ENCODE measurements at regions not wholly inside any gene's neighbourhood (a gene's known extent, or its start where the extent isn't known, plus 50 kb on each side); places are given as distances from the start of the nearest gene placed in this dataset.

DNA sequence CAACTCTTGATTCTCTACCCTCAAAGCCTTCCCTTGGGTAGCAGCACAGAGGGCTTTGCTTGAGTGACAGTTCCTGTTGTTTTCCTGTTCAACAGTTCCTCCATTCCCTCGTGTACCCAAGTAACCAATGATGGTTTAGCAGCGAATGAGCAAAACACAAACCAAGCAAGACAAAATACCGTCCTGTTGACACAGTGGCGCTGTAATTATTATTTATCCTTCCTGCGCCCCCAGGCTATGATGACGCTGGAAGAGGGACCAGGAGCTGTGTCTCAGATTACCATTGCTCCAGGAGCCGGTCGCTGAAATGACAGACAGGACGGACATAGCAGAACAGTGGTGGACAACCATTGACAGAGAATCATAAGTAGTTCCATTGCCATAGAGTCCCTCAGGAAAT lies 154.8 kb downstream of the GADD45G start:
- DNase-seq = peak in 1 of 10 donors; percentile 8
- intact Hi-C loops (cut with DNase I) = no loop called here

DNA sequence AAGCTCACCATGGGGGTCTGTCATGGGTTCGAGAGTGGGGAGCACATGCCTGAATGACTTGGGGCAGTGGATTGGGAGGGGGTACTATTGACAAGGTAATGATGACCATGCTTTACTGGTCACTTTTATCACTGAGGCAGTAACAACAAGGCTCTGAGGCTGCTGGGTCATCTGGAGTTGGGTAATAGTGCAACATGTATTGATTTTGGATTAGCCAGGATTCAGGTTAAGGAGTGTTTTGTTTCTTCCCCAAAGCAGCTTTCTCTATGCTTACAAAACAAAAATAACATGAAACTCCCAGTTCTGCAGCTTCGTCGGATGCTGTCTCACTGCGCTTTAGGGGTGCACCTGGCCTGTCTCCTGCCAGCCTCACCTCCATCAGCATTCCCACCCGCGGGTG lies 155.3 kb downstream of the GADD45G start:
- intact Hi-C loops (cut with DNase I) = no loop called here
- DNase-seq = peak in 1 of 10 donors; percentile 40

DNA sequence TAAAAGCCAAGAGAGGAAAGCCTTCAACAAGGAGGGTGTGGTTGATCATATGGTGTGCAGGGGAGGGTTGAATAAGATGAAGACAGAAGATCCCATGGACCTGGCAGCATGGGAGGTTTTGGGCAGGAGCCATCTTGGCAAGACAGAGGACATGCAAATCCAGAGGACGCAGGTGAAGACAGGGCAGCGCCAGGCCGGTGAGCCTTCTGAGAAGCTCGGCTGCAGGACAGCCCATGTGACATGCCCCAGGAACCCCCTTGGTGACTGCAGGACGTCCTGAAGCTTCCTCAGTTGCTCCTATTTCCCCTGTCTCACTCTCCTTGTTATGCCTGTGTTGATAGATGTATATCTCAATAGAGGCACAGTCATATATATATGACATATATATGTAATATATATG lies 159.4 kb downstream of the GADD45G start:
- peak in 1 of 10 donors; percentile 59 for DNase-seq
- intact Hi-C loops (cut with DNase I) = no loop called here

DNA sequence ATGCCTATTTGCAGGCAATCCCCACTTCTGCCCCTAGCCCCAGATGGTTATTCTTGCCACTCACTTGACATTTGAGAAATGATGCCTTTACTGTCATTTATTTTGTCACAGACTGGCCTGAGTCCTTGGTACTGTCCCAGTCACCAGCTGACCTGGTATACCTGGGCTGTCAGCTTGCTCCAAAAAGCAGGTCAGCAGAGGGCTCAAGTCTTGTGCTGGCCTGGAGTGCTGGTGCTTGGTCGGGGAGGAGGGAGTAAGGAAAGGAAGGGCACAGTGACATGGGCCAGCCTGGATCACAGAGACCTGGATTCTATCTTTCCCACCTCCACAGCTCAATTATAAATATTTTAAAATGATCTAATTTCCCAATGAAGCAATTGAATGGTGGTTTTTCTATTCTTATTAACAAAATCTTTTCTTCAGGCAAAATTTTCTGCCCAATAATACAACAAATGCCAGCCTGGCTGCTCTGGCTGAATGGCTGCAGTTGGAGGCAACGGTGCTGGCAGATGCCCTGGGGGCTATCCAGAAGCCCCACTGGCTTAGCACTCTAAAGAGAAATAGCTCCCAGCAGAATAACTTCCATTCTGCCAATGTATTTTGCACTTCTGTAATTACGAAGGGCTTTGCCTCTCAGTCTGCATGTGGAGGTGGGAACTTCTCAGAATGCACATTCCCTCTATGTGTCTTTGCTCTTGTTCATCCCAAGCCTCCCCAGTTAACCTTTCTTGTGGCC lies 160.6 kb downstream of the GADD45G start:
- DNase-seq = peak in 1 of 10 donors; percentile 42
- intact Hi-C loops (cut with DNase I) = no loop called here

DNA sequence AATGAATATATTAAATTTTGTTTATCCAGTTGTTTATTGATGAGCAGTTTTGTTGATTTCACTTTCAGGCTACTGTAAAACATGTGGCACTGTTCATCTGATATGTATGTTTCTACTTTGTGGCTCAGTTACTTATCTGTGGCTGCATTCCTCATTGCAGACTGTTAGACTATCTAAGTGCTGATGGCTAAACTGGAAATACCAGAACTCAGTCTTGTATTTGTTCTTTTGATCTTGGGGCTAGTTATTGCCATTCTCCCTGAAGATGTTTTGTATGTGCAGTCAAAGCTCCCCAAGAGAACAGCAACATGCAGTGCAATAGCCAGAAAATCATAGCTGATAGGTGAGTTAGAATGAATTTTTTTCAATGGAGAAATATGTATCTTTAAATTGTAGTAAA lies 162.2 kb downstream of the GADD45G start:
- intact Hi-C loops (cut with DNase I) = no loop called here
- DNase-seq = no peak

DNA sequence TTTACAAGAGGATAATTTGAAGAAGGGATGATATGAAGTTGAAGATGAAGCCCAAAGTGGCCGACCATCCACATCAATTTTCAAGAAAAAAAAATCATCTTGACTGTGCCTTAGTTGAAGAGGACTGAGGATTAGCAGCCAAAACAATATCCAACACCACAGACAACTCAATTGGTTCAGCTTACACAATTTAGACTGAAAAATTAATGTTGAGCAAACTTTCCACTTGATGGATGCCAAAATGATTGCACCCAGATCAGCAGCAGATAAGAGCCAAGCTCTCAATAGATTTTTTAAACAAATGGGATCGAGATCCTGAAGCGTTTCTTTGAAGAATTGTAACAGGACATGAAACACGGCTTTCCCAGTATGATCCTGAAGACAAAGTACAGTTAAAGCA lies 163.2 kb downstream of the GADD45G start:
- DNase-seq = no peak
- intact Hi-C loops (cut with DNase I) = no loop called here

DNA sequence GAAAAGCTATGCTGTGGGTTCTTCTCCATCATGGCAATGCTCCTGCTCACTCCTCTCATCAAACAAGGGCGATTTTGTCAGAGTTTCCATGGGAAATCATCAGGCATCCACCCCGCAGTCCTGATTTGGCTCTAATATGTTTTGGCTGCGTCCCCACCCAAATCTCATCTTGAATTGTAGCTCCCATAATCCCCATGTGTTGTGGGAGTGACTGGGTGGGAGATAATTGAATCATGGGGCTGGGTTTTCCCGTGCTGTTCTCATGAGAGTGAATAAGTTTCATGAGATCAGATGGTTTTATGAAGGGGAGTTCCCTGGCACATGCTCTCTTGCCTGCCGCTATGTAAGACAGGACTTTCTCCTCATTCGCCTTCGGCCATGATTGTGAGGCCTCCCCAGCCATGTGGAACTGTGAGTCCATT lies 163.8 kb downstream of the GADD45G start:
- DNase-seq = peak in 1 of 10 donors; percentile 52
- intact Hi-C loops (cut with DNase I) = no loop called here

DNA sequence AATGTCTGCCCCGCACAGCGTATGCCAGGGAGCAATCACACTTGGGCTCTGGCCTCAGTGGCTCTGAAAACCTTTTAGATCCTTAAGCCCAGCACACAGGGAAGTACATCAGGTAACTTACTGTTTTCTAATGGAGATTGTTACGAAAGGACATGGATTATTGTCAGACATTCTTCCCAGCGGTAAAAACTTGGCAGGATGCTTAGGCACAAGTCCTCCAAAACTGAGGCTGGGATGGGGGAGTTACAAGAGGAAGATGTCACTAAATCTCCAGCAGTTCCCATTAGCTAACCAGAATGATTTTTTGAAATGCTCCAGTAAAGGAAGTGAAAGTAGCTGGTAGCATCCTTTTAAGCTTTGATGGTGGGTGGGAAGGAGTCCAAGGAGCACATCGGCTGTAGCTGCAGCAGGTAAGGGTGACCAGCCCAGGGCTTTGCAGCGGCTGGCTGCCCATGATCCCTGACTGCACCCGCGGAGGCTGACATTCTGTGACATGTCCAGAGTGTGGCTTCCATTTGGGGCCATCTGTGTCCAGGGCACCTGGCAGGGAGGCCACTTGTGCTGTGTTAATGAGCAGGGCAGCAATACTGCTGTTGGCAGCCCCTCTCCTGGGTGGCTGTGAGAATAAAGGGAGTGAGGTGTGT lies 165.8 kb downstream of the GADD45G start:
- peak in 1 of 10 donors; percentile 63 for DNase-seq
- intact Hi-C loops (cut with DNase I) = no loop called here

DNA sequence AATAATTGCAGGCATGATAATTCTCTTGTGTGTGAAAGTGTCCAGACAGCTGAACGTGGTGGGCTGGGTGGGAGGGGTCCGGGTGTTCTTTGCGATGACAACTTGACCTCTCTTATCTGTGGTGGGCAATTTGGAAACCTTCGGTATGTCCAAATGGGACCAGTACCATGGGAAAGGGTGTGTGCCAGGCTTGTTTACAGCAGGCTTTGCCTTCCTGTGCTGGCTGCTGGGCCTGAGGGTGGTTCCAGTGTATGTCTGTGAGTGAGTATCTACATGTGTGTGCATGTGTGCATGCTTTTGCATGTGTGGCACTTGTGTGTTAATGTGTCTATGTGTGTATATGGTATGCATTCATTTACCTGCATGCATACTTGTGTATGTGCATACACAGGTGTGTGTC lies 166.4 kb downstream of the GADD45G start:
- intact Hi-C loops (cut with DNase I) = no loop called here
- DNase-seq = peak in 1 of 10 donors; percentile 3

DNA sequence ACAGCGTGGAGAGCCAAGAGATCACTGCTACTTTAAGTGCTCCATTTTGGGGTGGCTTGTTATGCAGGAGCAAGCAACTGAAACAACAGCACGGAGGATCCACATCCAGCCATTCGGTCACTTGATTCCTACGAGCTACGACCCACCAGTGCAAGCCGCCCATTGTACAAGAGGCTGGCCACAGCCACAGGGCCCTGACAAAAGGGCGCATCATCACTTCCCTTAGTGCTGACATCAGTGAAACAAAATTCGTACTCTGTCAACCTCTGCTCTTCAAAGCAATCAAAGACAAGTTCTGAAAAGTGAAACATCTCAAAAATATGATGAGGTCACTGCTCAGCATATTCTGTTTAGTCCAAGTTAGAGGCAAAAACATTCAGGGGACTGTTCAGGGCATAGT lies 168.4 kb downstream of the GADD45G start:
- intact Hi-C loops (cut with DNase I) = no loop called here
- DNase-seq = peak in 1 of 10 donors; percentile 40

DNA sequence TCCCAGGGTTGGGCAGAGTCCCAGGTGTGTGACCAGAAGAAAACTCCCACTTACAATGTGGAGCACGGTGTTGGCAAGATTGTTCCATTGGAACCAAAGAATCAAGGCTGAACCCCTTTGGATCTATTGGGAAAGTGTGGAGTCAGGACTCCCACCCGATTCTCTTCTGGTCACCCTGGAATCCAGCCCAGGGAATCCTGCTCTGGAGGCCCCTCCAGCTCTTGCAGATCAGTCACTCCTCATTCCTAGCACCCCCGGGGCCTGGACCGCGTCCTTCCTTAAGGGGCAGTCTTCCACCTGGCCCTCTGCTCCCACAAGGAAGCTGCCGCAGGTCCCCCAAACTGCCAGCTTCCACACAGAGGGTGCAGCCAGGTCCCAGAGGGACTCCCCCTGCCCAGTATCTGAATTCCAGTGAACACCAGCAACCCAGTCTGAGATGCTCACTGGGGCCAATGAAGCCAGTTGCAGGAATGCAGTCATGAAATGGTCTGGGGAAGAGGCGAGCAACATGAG lies 170.1 kb downstream of the GADD45G start:
- intact Hi-C loops (cut with DNase I) = no loop called here
- DNase-seq = peak in 1 of 10 donors; percentile 52

DNA sequence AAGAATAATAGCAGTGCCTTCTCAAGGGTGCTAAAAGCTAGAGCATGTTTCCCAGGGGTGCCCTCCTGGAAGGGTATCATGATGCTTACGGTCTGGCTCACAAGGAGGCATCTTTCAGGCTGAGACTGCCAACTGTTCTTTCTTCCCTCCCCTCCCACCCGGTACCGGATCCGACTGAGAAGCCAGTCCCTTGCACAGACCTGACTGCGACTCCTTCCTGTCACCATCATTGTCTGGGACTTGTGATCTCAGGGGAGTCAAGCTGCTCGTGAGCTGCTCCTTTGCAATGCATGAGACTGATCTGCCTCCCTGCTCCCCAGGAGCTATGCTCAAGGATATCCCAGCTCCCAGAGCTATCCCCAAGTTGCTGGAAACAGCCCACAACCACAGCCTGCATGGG lies 170.8 kb downstream of the GADD45G start:
- DNase-seq = peak in 1 of 10 donors; percentile 59
- intact Hi-C loops (cut with DNase I) = no loop called here

DNA sequence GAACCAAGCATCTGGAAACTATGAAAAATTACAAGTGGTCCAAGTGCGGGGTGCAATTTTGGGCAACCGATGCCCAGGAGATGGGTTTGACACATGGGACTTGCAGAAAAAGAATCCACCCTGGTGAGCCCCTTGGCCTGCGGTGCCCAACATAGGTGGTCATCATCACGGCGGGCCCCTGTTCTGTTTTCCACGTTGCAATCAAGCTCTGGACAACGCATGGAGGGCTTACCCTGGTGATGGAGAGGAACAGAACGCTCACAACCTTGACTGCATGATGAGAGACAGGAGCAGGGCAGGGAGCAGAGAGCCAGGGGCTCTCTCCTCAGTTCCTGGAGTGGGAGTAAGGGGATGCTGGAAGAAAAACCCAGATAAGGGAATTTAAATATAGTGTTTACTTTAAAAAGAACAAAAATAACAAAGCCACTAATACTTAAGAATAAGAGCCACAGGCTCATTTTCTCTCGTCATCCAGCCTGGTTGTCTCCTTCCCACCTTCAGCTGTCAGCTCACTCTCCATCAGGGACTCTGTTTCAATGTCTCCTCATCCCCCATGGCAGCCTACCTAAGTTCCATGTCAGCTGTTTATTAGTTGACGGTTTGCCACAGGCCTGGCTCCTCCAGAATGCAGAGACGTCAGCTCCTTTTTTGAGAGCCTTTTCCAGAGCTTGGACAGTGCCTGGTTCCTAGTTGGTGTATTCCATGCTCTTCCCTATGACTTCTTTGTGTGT lies 172.1 kb downstream of the GADD45G start:
- intact Hi-C loops (cut with DNase I) = no loop called here
- DNase-seq = peak in 1 of 10 donors; percentile 79

DNA sequence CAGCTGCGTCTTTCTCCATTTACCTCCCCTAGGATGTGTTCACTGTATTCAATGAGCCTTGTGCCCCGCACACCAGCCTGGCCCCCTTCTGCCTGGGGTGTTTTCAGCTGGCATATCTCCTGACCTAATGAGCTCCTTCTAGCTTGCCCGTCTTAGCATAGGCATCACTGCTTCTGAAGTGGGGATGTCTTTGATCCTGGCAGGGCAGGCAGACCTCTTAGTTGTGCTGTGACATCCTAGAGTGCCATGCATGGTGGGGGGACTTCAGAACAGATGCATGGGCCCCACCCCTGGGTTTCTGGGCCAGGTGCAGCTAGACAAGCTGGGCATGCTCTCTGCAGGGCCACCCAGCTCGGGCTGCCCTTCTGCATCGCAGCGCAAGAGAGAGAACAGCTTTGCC lies 172.7 kb downstream of the GADD45G start:
- intact Hi-C loops (cut with DNase I) = no loop called here
- no peak for DNase-seq

DNA sequence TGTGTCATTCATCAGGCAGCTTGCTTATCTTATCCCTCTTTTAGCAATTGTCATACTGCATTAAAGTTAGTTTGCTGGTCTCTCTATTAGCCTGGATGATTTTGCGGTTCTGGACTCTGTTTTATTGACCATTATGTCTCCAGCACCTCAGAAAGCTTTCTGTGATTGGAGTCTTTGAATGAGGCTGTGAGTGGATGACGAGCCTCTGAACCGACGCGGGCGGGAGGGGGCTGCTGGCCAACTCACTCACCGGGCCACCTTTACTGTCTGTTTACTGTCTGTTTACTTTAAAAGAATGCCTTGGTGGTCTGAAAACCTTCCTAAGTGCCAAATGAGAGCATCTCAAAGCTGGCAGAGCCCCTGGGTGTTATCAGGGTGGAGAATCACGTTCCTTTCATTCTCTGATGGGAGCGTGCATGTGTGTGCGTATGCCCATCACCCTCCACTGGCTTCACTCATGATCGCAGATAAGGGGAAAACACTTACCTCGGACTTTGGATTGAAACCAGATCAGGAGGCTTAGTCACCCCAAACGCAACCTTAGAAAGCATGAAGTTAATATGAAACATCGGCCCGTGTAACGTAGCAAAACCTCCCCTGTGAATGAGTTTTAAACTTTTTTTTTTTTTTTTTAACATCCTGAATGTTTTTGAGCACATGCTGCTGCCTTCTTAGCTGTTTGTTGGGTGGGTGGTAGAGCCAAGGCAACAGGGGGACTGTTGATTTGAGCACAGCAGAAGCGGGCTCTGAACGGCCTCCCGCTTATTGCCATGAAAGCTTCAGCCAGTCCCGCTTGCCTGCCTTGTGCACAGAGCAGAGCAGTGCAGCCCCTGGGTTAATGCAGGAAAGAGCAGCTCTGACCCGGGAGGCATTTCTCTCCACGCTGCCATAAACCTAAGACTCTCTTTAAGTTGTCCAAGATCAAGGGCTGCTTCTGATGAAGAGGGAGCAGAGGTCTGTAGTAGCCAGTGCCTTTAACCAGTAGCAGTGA lies 173.6 kb downstream of the GADD45G start:
- peak in 1 of 10 donors; percentile 37 for DNase-seq

DNA sequence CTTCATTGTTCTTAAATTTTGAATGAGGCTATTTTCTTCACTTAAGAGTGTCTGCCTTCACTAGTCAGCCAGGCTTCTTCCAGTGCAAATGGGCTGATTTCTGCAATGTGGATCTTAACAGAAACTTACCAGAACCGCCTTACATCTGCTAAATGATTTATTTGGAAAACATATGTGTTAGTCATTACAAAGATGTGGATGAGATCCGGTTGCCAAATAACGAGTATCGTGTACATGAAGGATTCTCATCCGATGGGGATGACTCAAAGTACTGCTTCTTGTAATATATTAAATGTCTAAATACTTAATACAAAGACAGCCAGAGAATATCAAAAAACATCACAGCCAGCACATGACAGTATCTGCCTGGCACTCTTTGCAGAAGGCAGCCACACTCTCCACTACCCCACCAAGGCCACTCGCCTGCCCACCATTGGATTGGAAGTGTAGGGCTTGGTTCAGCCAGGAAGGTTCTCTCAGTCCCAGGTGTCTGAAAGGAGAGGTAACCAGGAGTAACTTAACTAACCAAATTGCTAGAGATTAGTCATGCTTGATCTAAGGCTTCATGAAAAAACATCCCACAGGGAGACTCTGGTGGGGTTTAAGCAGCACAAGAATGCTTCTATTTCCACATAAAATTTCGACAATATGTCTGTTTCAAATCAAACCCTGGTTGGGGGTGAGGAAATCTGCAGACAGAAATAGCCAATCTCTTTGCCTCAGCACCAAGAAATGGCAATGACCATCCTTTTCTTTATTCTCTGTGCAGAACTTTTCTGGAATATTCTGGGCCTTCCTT lies 174.8 kb downstream of the GADD45G start:
- DNase-seq = no peak
- intact Hi-C loops (cut with DNase I) = no loop called here

More for the DNA sequence above, 173.6 kb downstream of the GADD45G start:
- intact Hi-C loops (cut with DNase I) = no loop called here

DNA sequence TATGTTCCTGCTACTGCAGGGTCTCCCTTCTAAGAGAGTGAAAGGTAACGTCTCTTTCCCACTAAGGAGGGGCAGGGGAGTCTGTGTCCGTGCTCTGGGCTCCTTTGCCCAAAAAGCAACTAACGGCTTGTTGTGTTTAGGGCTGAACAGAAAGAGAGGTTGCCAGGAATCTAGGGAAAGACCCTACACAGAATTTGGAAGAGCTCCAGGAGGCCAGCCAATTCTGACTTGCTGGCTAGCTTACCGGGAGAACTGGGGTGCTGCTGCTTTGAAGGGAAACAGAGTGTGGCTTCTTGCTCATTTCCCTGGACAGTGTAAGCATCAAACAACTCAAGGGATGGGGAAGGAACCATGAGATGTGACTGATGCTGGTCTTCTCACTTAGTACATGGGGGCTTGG lies 176.1 kb downstream of the GADD45G start:
- intact Hi-C loops (cut with DNase I) = no loop called here
- DNase-seq = no peak

DNA sequence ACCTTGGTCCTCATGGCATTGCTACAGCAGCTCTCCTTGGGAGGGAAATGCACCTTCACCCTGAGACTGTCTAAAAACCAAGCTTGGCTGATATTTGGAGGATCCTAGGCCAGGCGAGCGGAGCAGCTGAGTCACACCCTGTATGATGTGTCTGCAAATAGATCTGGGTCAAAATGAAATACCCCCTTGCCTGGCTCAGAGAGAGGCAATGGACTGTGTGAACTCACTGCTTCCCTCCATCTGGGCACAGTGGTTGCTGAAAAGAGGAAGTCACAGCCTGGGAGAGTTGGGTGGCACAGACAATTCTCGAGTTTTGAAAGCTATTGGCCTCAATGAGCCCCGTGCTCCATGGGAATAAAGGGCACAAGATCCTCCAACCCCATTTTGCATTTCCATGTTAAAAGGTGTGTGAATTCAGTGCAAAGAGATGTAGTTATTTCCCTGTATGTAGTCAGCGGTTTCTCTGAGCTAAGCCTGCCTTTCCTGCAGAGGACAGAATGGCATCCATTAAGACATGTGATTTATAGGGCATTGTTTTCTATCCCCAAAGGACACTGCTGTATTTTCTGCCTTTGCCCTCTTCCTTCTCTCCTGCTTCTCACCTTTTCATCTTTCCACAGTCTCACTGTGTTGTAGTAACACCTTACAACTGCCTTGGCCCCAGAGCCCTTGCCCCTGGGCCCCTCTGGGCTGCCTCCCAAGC lies 177.2 kb downstream of the GADD45G start:
- DNase-seq = no peak
- intact Hi-C loops (cut with DNase I) = no loop called here

DNA sequence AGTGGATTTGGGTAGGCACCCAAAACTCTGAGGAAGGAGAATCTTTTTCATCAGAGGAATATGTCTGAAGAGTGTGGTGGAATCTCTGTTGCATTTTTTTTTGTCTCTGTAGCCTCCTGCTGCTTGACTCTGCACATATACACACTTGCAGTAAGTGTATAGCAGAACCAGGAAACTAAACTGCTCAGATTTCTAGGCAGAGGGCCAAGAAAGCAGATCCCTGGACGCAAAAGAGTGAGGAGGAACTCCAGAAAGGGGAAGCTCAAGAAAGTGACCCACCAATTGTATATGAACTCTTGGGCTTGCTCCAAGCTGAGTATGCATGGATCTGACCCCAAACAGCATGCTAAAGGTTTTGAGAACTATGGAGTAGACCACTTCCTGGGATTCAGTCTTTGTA lies 181.8 kb downstream of the GADD45G start:
- DNase-seq = no peak
- intact Hi-C loops (cut with DNase I) = no loop called here
